ENCODE measurements at regions not wholly inside any gene's neighbourhood (a gene's known extent, or its start where the extent isn't known, plus 50 kb on each side); places are given as distances from the start of the nearest gene placed in this dataset.
"Not testable (repeated sequence)": the region's sequence is repeated elsewhere in the genome, so short reads cannot be mapped to it uniquely, and the experiment has no call there.

DNA sequence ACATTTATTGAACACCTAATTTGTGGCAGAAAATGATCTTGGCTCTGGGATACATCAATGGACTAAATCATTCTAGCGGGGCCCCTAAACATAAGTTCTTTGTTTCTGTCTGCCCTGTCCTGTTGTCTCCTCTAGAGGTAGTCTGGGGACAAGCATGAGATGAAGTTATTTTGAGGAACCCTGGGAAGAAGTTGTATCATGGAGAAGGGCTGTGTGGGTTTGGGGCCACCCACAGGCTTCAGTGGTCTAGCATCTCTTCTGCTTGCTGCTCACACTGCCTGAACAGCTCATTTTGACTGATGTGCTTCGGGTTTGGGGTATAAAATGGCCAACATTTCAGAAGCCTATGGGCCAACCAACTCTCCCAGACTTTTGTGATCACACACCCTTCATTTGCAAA is 50.3 kb upstream of the OSBPL11 start:
- DNase-seq: no peak

DNA sequence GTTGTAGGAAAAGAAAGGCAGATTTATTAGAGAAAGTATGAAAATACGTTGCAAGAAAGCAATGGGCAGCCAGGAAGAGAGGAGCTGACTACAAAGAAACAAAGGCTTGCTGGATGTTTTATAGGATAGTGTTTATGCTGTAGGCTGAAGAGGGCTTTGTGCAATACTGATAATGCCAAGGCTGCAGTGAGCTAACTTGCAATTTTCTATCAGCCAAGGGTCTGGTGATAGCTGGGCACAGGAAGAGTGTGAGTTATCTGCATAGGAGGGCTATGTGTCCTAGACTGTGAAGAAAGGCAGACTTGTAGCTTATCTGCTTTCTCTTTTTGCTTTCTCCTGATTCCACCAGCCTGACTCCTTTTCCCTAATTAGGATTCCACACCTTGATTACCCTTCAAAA is 51.3 kb upstream of the OSBPL11 start:
- DNase-seq: no peak

DNA sequence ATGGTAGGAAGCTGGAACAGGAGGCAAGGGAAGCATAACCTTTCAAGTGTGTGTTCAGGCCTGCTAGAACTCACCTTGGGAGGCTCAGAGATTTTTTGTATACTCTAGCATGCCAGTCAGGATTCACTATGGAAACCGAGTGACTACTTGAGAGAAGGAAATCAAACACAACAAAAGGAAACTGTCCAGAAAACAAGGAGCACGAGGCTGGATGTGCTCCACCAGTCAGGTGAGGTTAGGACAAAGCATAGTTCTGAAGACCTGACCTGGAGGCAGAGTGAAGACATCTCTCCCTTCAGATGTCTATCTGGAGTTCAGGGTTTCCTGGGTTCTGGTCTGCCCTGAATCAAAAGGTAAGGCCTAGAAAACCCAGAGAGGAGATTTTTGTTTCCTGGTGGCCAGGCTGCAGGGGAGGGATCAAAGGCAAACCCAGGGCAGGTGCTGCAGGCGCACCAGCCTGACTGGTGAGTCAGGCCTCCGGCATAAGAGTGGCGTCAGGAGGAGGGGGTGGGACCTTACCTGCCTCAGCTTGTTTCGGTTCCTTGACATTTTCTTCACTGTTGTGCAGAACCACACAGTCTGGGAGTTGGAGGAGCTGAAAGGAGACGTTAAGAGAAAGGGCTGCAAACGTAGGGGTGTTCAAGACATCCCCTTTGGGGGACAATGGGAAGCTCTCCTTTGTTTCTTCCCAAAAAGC is 52.2 kb upstream of the OSBPL11 start:
- no peak for DNase-seq

DNA sequence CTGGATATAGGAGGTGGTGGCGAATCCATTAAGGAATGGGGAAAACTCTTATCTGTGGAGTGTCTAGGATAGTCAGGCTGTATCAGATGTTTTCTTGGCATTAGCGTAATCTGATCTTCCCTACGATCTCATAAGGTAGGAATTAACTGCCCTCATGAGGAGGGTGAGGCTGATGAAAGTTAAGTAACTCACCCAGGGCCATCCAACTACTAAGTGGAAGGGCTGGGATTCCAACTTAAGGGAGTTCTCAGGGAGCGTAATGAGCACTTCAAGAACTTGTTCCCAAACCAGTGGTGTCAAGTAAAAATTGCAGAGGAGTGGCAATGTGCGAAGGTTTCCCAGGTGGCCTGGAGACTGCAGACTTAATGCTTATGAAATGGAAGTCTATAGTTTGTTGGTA is 55.9 kb upstream of the OSBPL11 start:
- DNase-seq: no peak

DNA sequence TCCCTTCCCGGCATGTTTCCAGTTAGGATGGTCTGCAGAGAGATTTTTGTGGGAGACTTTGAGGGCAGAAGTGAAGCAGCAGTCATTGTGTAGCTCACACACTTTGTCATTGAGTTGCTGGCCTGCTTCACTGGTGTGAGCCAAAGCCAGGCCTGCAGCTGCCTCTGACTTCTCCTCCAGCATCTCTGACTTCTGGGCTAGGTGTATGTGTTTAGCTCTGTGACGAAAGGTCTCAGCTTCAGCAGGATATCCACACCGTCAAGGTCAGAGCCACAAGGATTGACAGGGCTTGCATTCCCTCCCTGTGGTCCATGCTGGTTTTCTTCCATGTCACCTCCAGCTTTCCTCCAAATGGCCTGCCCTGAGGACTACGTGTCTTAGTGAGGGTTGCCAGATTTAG is 57.1 kb upstream of the OSBPL11 start:
- DNase-seq: no peak

DNA sequence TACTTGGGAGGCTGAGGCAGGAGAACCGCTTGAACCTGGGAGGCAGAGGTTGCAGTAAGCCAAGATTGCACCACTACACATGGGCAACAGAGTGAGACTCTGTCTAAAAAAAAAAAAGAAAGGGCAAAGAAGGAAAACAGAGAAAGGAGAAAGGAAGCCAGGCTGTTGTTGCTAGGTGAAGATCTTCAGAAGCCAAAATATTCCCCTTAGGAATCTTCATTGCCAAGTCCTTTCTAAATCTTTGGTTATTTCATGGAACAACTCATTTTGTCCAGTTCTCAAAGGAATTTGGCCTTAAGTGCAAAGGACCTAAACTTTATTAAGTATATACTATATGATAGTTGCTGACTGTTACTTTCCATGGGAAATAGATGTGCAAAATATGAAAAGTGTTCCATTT is 59.2 kb upstream of the OSBPL11 start:
- DNase-seq: no peak

DNA sequence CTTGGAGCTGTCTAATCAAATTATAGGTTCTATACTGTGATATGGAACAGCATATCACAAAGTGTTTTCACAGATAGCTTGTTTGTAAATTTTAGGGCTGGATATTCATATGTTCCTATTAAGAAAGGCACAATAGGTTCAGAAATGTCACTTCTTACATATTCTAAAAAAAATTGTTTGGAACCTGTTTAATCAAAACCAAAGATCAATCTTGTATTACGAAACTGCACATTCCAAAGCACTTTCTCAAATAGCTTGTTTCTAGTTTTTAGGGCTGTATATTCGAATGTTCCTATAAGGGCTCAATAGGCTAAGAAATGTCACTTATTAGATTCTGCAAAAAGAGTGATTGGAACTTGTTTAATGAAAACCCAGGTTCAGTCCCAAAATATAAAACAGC is 67.4 kb upstream of the OSBPL11 start:
- DNase-seq: no peak

DNA sequence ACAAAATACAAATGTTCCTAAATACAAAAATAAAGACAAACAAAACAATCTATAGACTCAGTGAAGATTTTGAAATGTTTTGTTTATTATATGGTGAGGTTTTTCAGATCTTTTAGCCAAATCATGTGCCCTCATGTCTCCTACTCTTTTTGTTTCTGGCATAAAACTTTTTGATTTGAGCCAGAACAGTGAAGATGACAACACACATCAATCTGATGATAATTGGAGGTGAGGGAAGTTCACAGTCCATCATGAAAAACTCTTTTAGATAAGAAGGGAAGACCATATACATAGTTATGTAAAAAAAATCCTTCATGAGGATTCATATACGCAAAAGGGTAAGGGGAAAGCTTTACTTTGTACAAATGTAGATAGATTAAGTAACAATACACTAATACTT is 75.1 kb upstream of the OSBPL11 start:
- DNase-seq: no peak

DNA sequence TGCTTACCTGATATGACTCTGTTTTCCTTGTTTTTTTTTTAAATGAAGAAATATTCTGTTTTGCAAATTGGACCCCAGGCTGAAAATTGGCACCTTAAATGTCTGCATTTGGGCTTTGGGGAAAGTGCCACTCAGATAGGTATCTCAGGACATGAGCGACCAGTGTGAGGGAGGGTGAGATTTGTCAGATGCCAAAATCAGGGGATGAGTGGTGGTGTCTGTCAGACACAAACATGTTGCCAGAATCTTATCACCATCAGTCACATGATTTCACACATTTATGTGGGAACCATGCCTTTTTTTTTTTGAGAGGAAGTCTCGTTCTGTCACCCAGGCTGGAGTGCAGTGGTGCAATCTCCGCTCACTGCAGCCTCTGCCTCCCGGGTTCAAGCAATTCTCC is 75.6 kb upstream of the OSBPL11 start:
- no peak for DNase-seq

DNA sequence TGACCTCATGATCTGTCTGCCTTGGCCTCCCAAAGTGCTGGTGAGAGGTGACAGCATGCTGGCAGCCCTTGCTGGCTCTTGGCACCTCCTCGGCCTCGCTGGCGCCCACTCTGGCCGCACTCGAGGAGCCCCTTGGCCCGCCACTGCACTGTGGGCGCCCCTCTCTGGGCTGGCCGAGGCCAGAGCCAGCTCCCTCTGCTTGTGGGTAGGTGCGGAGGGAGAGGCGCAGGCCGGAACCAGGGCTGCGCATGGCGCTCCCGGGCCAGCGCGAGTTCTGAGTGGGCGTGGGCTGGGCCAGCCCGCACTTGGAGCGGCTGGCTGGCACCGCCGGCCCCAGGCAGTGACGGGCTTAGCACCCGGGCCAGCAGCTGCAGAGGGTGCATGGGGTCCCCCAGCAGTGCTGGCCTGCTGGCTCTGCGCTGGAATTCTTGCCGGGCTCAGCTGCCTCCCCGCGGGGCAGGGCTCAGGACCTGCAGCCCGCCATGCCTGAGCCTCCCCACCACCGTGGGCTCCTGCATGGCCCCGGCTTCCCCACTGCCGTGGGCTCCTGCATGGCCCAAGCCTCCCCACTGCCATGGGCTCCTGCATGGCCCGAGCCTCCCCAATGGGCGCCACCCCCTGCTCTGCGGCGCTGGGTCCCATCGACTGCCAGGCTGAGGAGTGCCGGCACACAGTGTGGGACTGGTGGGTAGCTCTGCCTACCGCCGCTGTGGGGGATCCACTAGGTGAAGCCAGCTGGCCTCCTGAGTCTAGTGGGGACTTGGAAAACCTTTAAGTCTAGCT is 76.4 kb upstream of the OSBPL11 start:
- DNase-seq: no peak

DNA sequence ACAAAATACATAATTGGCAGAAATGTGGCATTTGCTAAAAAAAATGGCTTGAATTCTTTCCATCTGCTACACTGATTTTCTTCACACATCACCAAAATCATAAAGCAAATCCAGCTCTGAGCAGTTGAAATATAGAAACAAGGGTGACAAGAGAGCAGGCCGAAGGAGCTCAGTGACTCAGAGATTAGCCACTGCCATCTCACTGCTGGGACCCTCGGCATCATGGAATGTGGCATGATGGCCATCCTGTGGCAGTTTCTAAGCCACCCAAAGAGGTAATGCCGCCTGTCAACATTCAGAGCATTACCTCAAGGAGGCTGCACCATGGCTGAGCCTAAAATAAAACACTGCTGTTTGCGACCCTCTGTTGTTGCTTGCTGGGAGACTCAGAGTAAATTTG is 80.5 kb upstream of the OSBPL11 start:
- DNase-seq: no peak

DNA sequence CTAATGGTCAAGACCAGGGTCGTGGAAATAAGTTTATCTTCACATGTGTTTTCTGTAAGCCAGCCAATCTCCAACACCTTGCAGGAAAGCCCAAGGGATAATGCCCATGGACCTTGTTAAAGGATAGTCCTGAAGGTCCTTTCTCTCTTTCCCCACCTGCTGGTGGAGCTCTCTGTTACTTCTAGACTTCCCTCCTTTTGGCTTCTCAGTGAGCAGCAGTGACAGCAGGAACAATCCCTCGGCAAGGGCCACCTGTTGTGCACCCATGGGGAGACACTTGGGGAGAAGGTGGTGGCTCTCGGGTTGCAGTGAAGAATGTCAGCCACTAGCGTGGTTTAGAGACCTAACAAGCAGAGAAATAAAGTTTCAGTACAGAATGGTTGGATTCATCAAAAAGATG is 84.0 kb upstream of the OSBPL11 start:
- DNase-seq: no peak

DNA sequence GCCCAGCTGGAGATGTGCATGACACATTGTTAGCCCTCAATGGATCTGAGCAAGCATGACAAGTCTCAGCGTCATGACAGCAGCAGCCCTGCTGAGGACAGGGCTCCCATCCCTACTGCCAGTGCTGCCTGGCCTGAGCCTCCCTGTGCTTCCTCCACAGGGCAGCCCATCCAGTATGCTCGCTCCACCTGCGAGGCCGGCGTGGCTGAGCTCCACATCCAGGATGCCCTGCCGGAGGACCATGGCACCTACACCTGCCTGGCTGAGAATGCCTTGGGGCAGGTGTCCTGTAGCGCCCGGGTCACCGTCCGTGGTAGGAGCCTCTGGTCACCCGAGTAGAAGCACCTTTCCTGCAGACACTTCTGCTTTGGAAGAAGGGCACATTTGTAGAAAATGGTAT is 85.8 kb upstream of the OSBPL11 start:
- DNase-seq: no peak

DNA sequence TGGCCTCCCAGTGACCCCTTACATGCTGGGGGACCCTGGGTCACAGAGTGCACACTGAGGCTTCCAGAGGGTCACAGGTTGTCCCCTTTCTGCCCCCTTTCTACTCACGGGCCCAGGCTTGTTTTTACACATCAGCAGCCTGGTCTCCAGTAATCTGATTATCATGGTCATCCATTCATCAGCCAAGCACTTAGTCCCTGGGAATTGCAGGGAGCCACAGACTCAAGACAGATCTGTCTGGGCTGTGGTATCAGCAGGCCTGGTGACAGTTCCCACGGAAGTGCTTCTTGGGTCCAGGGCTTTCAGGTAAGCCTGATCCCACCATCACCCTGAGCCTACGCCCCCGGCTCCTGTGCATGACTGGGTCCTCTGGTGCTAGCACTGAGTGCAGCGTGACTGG is 86.6 kb upstream of the OSBPL11 start:
- not testable (repeated sequence) for DNase-seq

DNA sequence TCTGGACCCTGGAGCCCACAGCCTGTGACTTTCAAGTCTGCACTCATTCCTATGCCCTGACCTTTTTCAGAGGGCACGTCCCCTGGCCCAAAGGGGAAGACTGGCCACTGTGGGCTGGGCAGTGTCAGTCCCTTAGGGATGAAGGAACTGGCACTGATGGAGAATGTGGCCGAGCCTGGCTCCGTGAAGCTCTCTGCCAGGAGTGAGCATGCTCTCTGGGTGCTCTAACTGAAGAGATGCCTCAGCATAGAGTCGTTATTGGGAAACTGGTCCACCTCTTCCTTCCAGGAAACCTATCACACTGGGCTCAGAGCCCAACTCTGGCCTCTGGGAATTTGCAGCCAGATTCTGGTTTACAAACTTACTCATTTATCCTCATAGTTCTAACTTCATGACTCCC is 87.3 kb upstream of the OSBPL11 start:
- DNase-seq: not testable (repeated sequence)

DNA sequence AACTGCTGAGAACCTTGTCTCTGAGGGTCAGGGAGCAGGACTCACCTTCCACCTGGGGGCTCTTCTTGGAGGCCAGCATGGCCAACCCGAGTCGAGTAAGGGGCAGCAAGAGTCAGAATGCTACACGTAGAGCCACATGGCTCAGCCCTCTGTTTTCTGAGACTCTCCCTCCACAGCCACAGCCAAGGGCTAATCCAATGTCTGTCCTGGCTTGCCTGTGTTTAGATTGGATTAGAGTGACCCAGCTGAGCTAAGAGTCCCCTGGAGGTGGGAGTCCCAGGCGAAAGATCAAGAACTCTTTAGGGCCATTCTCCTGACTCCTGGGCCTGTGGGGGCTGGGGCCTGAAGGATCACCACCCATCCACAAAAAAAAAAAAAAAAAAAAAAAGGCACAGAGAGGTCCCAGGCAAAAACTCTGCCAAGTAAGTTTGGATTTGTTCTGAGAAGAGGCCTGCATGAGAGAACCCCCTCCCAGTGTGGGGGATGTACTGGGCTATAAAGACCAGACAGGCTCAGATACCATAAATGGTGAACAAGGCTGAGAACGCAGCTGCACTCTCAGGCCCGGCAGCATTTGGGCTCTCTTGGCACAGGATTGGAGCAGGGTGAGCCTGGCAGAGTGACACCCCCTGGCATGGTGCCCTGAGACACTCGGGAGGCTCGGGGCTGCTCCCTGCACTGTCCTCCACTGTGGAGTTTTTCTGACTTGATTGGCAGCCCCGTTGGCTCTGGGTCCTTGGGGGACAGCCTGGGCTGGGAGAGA is 88.0 kb upstream of the OSBPL11 start:
- no peak for DNase-seq

DNA sequence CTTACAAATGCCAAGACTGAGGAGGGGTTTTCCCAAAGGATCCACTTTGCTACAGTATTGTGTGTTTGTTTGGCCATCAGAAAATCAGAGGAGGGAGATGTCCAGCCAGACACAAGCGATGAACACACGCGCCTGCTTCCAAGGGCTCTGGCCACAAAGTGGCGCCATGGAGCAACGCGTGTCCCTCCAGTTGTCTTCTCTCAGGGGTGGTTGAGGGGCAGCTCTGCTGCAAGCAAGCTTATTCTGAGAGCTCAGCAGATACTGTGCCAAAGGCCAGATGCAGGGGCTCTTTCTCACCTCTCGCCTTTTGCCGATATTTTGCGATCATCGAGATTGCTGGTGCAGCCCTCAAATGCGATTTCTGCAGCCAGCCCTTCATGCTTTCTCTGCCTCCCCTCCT is 88.9 kb upstream of the OSBPL11 start:
- DNase-seq: no peak

DNA sequence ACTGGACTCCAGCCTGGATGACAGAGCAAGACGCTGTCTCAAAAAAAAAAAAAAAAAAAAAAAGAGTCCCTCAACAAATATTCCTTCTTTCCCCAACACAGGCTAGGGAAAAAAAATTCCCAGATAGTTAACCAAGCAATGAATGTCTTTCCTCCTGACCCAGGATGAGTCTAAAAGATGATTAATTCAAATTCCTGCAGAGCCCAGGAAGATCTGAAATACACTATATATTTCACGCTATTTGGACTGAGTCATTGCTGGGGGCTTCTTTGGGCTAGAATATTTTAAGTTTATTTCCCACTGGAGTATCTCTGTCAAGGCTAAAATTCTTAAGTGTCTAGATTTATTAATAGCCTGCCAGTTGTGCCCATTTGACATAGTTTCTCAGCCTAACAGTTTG is 90.4 kb upstream of the OSBPL11 start:
- DNase-seq: not testable (repeated sequence)

DNA sequence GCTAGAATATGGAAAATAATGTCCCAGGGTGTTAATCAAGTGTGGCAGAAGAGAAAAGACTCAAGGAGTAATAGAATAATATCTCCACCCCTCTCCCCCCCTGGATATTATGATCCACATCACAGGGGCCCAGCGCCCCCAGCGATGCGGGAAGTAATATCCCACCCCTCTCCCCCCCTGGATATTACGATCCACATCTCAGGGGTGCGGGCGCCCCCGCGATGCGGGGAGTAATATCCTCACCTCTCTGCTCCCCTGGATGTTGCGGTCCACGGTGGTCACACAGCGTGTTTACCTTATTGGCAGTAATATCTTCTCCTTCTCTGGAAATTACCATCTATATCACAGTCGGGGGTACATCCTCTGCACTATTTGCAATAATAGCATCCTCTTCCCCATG is 97.1 kb upstream of the OSBPL11 start:
- DNase-seq: no peak

DNA sequence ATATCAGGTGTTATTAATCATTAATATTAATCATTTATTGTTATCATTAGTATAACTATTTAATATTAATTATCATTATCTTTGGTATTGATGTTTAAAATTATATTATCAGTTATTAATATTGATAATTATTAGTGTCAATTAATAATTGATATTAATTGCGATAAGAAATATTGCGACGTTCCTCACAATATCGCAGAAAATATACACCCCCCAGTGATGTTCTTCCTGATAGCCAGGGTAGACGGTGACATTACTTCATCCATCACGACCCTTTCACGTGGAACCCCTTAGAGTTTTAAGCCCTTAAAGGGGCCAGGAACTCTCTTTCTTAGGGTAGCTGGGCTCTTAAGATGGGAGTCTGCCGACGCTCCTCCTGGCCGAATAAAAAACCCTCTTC is 98.6 kb upstream of the OSBPL11 start:
- DNase-seq: no peak

DNA sequence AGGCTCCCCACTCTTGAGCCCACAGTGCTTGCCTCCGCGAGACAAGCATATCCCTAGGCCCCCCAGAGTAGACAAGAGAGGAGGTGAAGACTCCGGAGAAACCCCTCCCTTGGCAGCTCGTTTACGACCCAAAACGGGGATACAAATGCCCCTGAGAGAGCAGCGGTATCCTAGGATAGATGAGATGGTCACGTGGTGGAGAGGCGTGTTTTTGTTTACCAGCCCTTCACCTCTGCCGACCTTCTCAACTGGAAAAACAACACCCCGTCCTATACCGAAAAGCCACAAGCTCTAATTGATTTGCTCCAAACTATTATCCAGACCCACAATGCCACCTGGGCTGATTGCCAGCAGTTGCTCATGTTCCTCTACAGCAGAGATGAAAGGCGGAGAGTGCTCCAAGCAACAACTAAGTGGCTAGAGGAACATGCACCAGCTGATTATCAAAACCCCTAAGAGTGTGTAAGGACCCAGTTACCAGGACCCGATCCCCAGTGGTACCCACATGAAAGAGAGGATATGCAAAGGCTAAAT is 99.5 kb upstream of the OSBPL11 start:
- no peak for DNase-seq

DNA sequence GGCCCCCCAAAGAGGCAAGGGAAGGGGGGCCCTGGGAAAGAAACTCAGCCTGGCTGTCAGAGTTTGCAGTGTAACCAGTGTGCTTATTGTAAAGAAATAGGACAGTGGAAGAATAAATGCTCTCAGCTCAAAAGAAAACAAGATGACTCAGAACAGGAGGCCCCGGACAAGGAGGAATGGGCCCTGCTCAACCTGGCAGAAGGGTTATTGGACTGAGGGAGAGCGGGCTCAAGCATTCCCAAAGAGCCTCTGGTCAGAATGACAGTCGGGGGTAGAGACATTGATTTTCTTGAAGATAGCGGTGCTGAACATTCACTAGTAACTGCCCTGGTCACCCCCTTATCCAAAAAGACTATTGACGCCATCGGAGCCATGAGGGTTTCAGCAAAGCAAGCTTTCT is 100.4 kb upstream of the OSBPL11 start:
- DNase-seq: no peak

DNA sequence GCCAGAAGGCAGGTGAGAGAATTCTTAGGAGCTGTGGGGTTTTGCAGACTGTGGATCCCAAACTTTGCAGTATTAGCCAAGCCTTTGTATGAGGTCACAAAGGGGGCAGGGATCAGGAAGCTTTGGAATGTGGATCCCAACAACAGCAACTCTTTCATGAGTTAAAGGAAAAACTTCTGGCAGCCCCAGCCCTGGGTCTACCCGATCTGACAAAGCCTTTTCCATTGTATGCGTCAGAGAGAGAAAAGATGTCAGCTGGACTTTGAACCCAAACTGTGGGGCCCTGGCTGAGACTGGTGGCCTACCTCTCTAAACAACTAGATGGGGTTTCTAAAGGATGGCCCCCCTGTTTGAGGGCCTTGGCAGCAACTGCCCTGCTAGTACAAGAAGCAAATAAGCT is 101.8 kb upstream of the OSBPL11 start:
- DNase-seq: not testable (repeated sequence)

Measured in NCI-H187 treated with DMSO at 0.1 percent for 48 hours (cell line).